Activated naive CD8-positive, alpha-beta T cell (primary cell): ENCODE measurements at regions not wholly inside any gene's neighbourhood (a gene's known extent, or its start where the extent isn't known, plus 50 kb on each side); places are given as distances from the start of the nearest gene placed in this dataset.
"Not testable (repeated sequence)": the region's sequence is repeated elsewhere in the genome, so short reads cannot be mapped to it uniquely, and the experiment has no call there.

Experiments used
- H3K27ac Mint-ChIP-seq: one replicate; pipeline ENCODE4 v1.8.0; 2021; ENCODE audit warnings: mixed read lengths
- H3K27me3 Mint-ChIP-seq: one replicate; pipeline ENCODE4 v1.8.0; 2021; ENCODE audit warnings: mixed read lengths
- H3K36me3 Mint-ChIP-seq: one replicate; pipeline ENCODE4 v1.8.0; 2021; ENCODE audit warnings: mixed read lengths
- H3K4me1 Mint-ChIP-seq: one replicate; pipeline ENCODE4 v1.8.0; 2021; ENCODE audit warnings: low read depth, mixed read lengths
- H3K4me3 Mint-ChIP-seq: one replicate; pipeline ENCODE4 v1.8.0; 2021; ENCODE audit warnings: mild to moderate bottlenecking, mixed read lengths
- H3K9me3 Mint-ChIP-seq: one replicate; pipeline ENCODE4 v1.8.0; 2021; ENCODE audit warnings: low read depth, mixed read lengths

GRCh38 chr14:105929327-105930081, 403.1 kb downstream of the TMEM121 start:
- Mint-ChIP-seq H3K4me1 (no peaks in the 10 kb centered on the region), H3K27me3 (peaks cover 13% of the 10 kb centered on the region), H3K4me3 (no peak overlapping the region), H3K9me3 (no peaks in the 10 kb centered on the region), H3K36me3 (no peaks in the 10 kb centered on the region), H3K27ac (no peak overlapping the region)

GRCh38 chr14:105930572-105930971, 404.2 kb downstream of the TMEM121 start:
- H3K9me3 Mint-ChIP-seq: peaks cover 8% of the 10 kb centered on the region
- H3K4me3 Mint-ChIP-seq: no peak overlapping the region
- no peak overlapping the region for H3K27ac Mint-ChIP-seq
- no peaks in the 10 kb centered on the region for H3K4me1 Mint-ChIP-seq
- H3K27me3 Mint-ChIP-seq: peaks cover 13% of the 10 kb centered on the region
- no peaks in the 10 kb centered on the region for H3K36me3 Mint-ChIP-seq

GRCh38 chr14:105931808-105932483, 405.6 kb downstream of the TMEM121 start:
- H3K4me3 Mint-ChIP-seq: no peak overlapping the region
- H3K9me3 Mint-ChIP-seq: peaks cover 8% of the 10 kb centered on the region
- H3K27ac Mint-ChIP-seq: no peak overlapping the region
- H3K27me3 Mint-ChIP-seq: peaks cover 13% of the 10 kb centered on the region
- no peaks in the 10 kb centered on the region for H3K36me3 Mint-ChIP-seq
- no peaks in the 10 kb centered on the region for H3K4me1 Mint-ChIP-seq

GRCh38 chr14:105933238-105933637, 406.9 kb downstream of the TMEM121 start:
- Mint-ChIP-seq H3K36me3 (no peaks in the 10 kb centered on the region), H3K4me1 (no peaks in the 10 kb centered on the region), H3K27ac (no peak overlapping the region), H3K9me3 (peaks cover 8% of the 10 kb centered on the region), H3K27me3 (peaks cover 13% of the 10 kb centered on the region), H3K4me3 (no peak overlapping the region)

GRCh38 chr14:105935384-105935783, 409.0 kb downstream of the TMEM121 start:
- no peak overlapping the region for H3K27ac Mint-ChIP-seq
- H3K27me3 Mint-ChIP-seq: peaks cover 8% of the 10 kb centered on the region
- no peak overlapping the region for H3K4me3 Mint-ChIP-seq
- peaks cover 19% of the 10 kb centered on the region for H3K9me3 Mint-ChIP-seq
- no peaks in the 10 kb centered on the region for H3K4me1 Mint-ChIP-seq
- H3K36me3 Mint-ChIP-seq: peaks cover 7% of the 10 kb centered on the region

- Mint-ChIP-seq H3K27ac (no peak overlapping the region), H3K4me3 (no peak overlapping the region), H3K4me1 (no peaks in the 10 kb centered on the region)
Measured at GRCh38 chr14:105937253-105938054, 411.1 kb downstream of the TMEM121 start.

GRCh38 chr14:105938055-105938863, 411.9 kb downstream of the TMEM121 start:
- peaks cover 19% of the 10 kb centered on the region for H3K9me3 Mint-ChIP-seq
- H3K4me1 Mint-ChIP-seq: no peaks in the 10 kb centered on the region
- H3K27me3 Mint-ChIP-seq: no peaks in the 10 kb centered on the region
- no peak overlapping the region for H3K27ac Mint-ChIP-seq
- no peak overlapping the region for H3K4me3 Mint-ChIP-seq
- H3K36me3 Mint-ChIP-seq: peaks cover 7% of the 10 kb centered on the region

More at GRCh38 chr14:105937253-105938054, 411.1 kb downstream of the TMEM121 start:
- Mint-ChIP-seq H3K36me3 (peaks cover 7% of the 10 kb centered on the region), H3K9me3 (peaks cover 19% of the 10 kb centered on the region), H3K27me3 (no peaks in the 10 kb centered on the region)

- Mint-ChIP-seq H3K4me3 (no peak overlapping the region), H3K9me3 (peaks cover 19% of the 10 kb centered on the region), H3K36me3 (peaks cover 7% of the 10 kb centered on the region), H3K27me3 (no peaks in the 10 kb centered on the region), H3K4me1 (no peaks in the 10 kb centered on the region), H3K27ac (no peak overlapping the region)
Measured at GRCh38 chr14:105938959-105939358, 412.6 kb downstream of the TMEM121 start.

- Mint-ChIP-seq H3K27ac (no peak overlapping the region), H3K4me3 (no peak overlapping the region), H3K4me1 (peaks cover 3% of the 10 kb centered on the region), H3K36me3 (peaks cover 7% of the 10 kb centered on the region), H3K27me3 (no peaks in the 10 kb centered on the region), H3K9me3 (peaks cover 16% of the 10 kb centered on the region)
Measured at GRCh38 chr14:105939810-105940508, 413.6 kb downstream of the TMEM121 start.

- Mint-ChIP-seq H3K4me3 (no peak overlapping the region), H3K27ac (no peak overlapping the region), H3K27me3 (no peaks in the 10 kb centered on the region), H3K36me3 (peaks cover 7% of the 10 kb centered on the region), H3K4me1 (peaks cover 3% of the 10 kb centered on the region), H3K9me3 (peaks cover 11% of the 10 kb centered on the region)
Measured at GRCh38 chr14:105940534-105941225, 414.3 kb downstream of the TMEM121 start.

GRCh38 chr14:105941226-105942166, 415.1 kb downstream of the TMEM121 start:
- peaks cover 2% of the 10 kb centered on the region for H3K27me3 Mint-ChIP-seq

GRCh38 chr14:105942725-105943124, 416.3 kb downstream of the TMEM121 start:
- not testable (repeated sequence) for H3K4me3 Mint-ChIP-seq, H3K27ac Mint-ChIP-seq, H3K27me3 Mint-ChIP-seq, H3K4me1 Mint-ChIP-seq, H3K36me3 Mint-ChIP-seq
- H3K9me3 Mint-ChIP-seq: peaks cover 11% of the 10 kb centered on the region

More at GRCh38 chr14:105941226-105942166, 415.1 kb downstream of the TMEM121 start:
- Mint-ChIP-seq H3K4me1 (peaks cover 3% of the 10 kb centered on the region), H3K9me3 (peaks cover 11% of the 10 kb centered on the region), H3K27ac (no peak overlapping the region), H3K36me3 (peaks cover 7% of the 10 kb centered on the region), H3K4me3 (no peak overlapping the region)
